ENCODE measurements at regions not wholly inside any gene's neighbourhood (a gene's known extent, or its start where the extent isn't known, plus 50 kb on each side); places are given as distances from the start of the nearest gene placed in this dataset.

DNA sequence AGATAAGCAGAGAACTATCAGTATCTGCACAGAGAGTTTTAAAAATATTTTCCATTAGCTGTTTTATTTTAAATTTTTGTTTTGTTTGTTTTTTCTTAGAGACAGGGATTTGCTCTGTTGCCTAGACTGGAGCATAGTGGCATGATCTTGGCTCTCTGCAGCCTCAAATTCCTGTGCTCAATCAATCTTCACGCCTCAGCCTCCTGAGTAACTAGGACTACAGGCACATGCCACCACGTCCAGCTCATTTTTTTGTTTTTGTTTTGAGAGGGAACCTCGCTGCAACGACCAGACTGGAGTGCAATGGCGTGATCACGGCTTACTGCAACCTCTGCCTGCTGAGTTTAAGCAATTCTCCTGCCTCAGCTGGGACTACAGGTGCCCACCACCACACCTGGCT is 138.2 kb upstream of the LPAR1 start:
- no peak for DNase-seq
- H3K27me3 Mint-ChIP-seq (ENCODE audit: unreplicated experiment), result no peaks in the 10 kb centered on the region
- TF ChIP-seq, protein P1, sequence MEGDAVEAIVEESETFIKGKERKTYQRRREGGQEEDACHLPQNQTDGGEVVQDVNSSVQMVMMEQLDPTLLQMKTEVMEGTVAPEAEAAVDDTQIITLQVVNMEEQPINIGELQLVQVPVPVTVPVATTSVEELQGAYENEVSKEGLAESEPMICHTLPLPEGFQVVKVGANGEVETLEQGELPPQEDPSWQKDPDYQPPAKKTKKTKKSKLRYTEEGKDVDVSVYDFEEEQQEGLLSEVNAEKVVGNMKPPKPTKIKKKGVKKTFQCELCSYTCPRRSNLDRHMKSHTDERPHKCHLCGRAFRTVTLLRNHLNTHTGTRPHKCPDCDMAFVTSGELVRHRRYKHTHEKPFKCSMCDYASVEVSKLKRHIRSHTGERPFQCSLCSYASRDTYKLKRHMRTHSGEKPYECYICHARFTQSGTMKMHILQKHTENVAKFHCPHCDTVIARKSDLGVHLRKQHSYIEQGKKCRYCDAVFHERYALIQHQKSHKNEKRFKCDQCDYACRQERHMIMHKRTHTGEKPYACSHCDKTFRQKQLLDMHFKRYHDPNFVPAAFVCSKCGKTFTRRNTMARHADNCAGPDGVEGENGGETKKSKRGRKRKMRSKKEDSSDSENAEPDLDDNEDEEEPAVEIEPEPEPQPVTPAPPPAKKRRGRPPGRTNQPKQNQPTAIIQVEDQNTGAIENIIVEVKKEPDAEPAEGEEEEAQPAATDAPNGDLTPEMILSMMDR (IDR thresholded peaks at IDR 0.05; ENCODE audit: partially characterized antibody, unreplicated experiment), result no peak
- H3K9me3 Mint-ChIP-seq (ENCODE audit: unreplicated experiment), result peaks cover 4% of the 10 kb centered on the region
- no peak overlapping the region for H3K4me3 Mint-ChIP-seq (ENCODE audit: unreplicated experiment)
- peaks cover 8% of the 10 kb centered on the region for H3K4me1 Mint-ChIP-seq (ENCODE audit: low read depth, unreplicated experiment)
- H3K27ac Mint-ChIP-seq (ENCODE audit: unreplicated experiment), result no peak overlapping the region
- no peaks in the 10 kb centered on the region for H3K36me3 Mint-ChIP-seq (ENCODE audit: unreplicated experiment)

DNA sequence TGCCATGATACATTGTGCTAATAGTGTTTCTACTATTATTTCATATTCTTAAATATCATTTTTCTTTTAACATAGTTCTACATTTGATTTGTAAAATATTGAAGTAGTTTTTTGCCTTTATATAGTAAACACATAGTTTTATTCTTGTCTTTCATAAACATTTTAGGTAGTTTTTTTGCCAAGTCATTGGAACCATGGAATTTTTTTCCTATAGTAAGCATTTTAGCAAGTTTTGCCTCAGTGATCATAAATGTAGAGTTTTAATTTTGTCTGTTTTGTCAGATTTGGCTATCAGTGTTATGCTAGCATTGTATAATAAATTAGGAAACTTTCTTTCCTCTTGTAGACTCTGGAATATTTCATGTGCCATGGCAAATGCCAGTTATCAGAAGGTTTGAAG is 137.1 kb upstream of the LPAR1 start:
- Mint-ChIP-seq H3K4me3 (ENCODE audit: unreplicated experiment) (no peak overlapping the region), H3K4me1 (ENCODE audit: low read depth, unreplicated experiment) (peaks cover 8% of the 10 kb centered on the region), H3K27ac (ENCODE audit: unreplicated experiment) (no peak overlapping the region), H3K9me3 (ENCODE audit: unreplicated experiment) (peaks cover 4% of the 10 kb centered on the region), H3K27me3 (ENCODE audit: unreplicated experiment) (no peaks in the 10 kb centered on the region), H3K36me3 (ENCODE audit: unreplicated experiment) (no peaks in the 10 kb centered on the region)
- no peak for DNase-seq
- TF ChIP-seq, protein P1 (IDR thresholded peaks at IDR 0.05; ENCODE audit: partially characterized antibody, unreplicated experiment), result no peak

DNA sequence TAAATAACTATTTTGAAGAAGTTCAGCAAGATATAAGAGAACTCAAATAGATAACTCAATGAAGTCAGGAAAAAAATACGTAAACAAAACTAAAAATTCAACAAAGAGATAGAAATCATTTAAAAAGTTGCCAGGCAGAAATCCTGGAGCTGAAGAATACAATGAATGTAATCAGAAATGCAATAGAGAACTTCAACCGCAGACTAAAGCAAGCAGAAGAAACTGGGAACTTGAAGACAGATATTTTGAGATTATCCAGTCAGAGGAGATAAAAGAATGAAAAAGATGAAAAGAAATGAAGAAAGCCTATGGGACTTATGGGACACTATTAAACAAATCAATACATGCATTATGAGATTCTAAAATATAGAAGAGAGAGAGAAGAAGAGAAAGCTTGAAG is 129.1 kb upstream of the LPAR1 start:
- TF ChIP-seq, protein P1 (IDR thresholded peaks at IDR 0.05; ENCODE audit: partially characterized antibody, unreplicated experiment), result no peak
- Mint-ChIP-seq H3K4me3 (ENCODE audit: unreplicated experiment) (no peak overlapping the region), H3K9me3 (ENCODE audit: unreplicated experiment) (peaks cover 8% of the 10 kb centered on the region), H3K4me1 (ENCODE audit: low read depth, unreplicated experiment) (no peaks in the 10 kb centered on the region), H3K27me3 (ENCODE audit: unreplicated experiment) (no peaks in the 10 kb centered on the region), H3K36me3 (ENCODE audit: unreplicated experiment) (peaks cover 10% of the 10 kb centered on the region), H3K27ac (ENCODE audit: unreplicated experiment) (no peak overlapping the region)
- DNase-seq, result no peak

DNA sequence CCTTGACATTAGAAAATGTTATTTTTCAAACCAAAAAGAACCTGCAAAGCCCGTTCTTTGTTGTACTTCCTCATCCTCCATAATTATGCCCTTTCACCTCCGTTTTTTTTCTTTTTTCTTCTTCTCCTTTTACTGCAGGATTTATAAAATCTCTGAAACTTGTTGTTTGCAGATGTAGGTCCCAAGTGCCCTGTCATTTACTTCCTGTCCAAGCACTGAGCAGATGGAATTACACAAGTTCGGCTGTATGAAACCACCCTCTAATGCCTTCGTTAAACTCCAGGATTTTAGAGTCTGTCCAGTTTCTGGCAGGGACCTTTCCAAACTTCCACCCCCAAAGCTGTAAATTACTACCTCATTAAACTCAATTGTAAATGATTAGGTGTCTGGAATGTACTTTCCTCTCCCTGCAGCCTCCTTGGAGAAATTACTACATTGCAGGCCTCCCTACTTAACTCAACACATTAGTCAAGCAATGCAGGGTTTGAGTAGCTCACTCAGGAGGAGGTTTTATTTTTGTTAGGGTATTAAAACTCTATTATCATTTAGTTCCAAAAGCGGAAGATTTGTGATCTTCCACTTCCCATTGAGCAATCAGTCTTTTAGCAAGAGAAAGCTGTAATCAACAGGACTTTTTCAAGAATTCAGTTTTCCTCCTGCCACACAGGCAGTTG is 125.6 kb upstream of the LPAR1 start:
- no peaks in the 10 kb centered on the region for H3K4me1 Mint-ChIP-seq (ENCODE audit: low read depth, unreplicated experiment)
- H3K36me3 Mint-ChIP-seq (ENCODE audit: unreplicated experiment), result peaks cover 10% of the 10 kb centered on the region
- H3K9me3 Mint-ChIP-seq (ENCODE audit: unreplicated experiment), result peaks cover 8% of the 10 kb centered on the region
- no peak overlapping the region for H3K27ac Mint-ChIP-seq (ENCODE audit: unreplicated experiment)
- H3K4me3 Mint-ChIP-seq (ENCODE audit: unreplicated experiment), result no peak overlapping the region
- TF ChIP-seq, protein P1 (IDR thresholded peaks at IDR 0.05; ENCODE audit: partially characterized antibody, unreplicated experiment), result no peak
- no peaks in the 10 kb centered on the region for H3K27me3 Mint-ChIP-seq (ENCODE audit: unreplicated experiment)
- DNase-seq, result no peak

DNA sequence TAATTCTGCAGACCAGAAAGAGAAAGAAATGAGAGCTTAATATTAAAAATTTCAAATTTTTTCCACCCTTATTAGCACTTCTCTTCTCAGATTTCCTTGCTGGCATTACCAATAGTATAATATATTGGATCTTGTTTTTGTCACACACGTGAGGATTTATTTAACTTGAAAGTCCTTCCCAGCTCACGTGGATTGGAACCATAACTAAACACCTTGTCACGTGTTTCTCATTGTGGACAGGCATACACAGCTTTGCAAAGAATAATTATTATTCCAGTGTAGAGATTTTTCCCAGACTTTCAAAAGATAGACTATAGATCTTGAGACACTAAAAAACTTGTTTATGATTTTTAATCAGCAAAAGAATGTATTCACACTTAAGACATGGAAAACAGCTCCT is 123.8 kb upstream of the LPAR1 start:
- no peak overlapping the region for H3K4me3 Mint-ChIP-seq (ENCODE audit: unreplicated experiment)
- H3K36me3 Mint-ChIP-seq (ENCODE audit: unreplicated experiment), result peaks cover 3% of the 10 kb centered on the region
- H3K27me3 Mint-ChIP-seq (ENCODE audit: unreplicated experiment), result no peaks in the 10 kb centered on the region
- DNase-seq, result no peak
- no peak overlapping the region for H3K27ac Mint-ChIP-seq (ENCODE audit: unreplicated experiment)
- H3K4me1 Mint-ChIP-seq (ENCODE audit: low read depth, unreplicated experiment), result no peaks in the 10 kb centered on the region
- TF ChIP-seq, protein P1 (IDR thresholded peaks at IDR 0.05; ENCODE audit: partially characterized antibody, unreplicated experiment), result no peak
- H3K9me3 Mint-ChIP-seq (ENCODE audit: unreplicated experiment), result peaks cover 4% of the 10 kb centered on the region
